NOMO-1 treated with dmso at 0.1 percent for 144 hours (cell line): ENCODE measurements at regions not wholly inside any gene's neighbourhood (a gene's known extent, or its start where the extent isn't known, plus 50 kb on each side); places are given as distances from the start of the nearest gene placed in this dataset.
"Not testable (repeated sequence)": the region's sequence is repeated elsewhere in the genome, so short reads cannot be mapped to it uniquely, and the experiment has no call there.

Source experiments
- DNase-seq: peaks from one replicate; lab custom pipeline; 2025; ENCODE audit not compliant: unreplicated experiment; lab: John Stamatoyannopoulos, UW

DNA sequence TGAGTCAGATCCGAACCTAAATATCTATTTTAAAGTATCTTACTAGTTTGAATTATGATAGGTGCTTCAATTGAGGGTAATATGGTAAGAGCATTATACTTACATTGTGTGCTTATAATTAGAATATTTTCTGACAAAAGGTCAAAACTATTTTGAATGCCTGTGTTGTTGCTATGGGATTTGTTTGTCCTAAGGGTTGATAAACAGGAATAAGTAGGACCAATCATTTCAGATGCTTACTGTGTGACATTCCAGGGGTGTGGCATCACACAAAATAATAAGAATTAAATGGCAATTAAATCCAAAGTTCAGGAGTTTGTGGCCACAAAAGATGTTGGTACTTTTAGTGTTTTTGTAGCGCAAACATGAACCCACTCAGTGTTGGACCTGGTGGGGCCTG is 256.2 kb upstream of the DDHD1 start:
- no peak for DNase-seq

DNA sequence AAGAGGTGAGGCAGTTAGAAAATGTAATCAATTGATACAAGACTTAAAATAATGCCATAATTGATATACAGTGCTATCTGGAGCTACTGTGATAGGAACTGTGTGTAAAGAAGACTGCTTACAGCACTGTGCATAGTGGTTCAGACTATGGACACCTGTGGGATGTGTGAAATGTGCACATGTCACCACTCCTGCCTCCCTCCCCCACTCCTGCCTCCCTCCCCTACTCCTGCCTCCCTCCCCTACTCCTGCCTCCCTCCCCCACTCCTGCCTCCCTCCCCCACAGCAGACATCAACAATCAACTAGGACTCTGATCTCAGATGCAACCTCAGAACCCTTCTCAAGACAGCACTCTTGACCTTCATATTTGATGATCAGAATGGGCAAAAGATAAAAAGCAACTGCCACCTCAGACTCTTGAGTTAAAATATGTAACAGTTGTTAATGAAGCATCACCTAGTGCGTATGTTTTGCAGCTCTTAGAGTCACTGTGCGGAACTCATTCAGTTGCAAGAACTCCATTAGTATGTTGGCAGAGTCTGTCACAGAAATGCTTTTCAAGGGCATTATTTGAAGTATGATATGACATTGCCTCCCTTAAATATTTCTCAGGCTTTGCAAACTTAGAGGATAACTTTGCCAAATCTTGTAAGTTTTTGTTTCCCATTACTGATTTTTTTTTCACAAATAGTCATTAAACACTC is 255.2 kb upstream of the DDHD1 start:
- no peak for DNase-seq

DNA sequence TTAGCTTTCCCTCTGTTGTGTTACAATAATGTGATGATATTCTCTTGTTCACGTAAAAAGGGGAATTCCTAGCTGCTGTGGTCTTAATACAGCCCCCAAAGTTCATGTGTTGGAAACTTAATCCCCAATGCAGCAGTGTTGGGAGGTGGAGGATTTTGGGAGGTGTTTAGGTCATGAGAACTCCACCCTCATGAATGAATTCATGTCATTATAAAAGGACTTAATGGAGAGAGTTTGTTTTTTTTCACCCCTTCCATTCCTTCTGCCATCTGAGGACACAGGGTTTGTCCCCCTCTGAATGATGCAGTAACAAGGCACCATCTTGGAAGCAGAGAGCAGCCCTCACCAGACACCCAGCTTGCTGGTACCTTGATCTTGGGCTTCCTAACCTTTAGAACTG is 253.4 kb upstream of the DDHD1 start:
- no peak for DNase-seq

DNA sequence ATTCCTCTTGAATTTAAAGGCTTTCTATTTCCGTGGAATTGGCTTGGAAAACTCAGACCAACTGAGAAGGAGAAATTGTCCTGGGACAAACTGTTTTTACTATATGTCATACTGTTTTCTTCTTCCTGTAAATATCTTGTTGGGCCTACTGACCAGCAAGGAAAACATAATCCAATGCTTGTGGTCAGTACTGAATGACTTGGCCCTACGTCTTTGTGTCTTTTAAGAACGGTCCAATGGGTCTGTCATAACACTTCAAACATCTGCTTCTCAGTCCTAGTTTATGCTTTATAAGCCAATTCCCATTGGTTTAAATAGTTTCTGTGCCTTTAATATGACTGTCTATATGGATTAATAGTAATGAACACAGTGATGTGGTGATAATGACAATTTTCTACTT is 248.5 kb upstream of the DDHD1 start:
- no peak for DNase-seq

DNA sequence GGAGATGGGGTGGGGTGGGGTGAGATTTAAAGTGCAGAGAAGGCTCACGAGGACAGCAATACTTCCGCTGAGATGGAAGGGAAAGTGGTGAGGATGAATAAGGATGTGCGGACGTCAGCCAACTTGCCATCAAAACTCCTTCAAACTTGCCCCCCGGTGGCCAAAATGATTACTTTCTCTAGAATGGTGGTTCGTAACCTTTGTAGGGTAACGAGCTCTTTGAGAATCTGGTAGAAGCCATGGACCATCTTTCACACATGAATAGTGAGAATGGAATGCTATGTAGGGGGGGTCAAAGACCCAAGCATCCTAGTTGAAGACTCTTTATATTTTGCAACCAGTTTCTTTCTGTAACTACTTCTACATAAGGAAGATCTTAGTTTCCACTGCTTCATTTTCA is 245.9 kb upstream of the DDHD1 start:
- DNase-seq, result no peak

DNA sequence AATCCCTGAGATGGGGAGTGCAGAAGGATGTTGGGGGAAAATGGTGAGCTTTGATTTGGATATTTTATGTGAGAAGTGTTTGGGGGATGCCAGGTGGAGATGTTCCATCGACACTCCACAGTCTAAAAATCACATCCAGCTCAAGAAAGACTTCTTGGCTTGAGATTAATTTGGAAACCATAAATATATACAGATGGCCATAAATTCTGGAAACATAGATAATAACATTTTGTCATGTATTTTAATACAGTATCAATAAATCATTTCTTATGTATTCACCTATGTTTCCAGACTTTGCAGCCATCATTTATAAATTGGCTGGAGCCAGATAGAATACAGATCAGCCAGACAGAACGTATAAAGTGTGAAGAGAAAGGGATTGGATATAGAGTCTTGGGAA is 245.5 kb upstream of the DDHD1 start:
- DNase-seq, result no peak

DNA sequence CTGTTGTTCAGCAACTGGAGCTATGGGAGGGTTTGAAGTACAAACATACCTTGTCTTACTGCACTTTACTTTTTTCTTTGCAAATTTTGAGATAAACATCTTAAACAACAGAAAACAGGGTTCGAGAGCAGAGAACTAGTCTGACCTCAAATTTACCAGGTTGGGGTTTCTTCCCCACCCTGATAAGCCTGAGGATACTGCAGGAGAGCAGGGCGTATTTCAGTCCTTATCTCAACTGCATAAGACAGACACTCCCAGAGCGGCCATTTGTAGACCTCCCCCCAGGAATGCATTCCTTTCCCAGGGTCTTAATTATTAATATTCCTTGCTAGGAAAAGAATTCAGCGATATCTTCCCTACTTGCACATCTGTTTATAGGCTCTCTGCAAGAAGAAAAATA is 242.1 kb upstream of the DDHD1 start:
- DNase-seq, result not testable (repeated sequence)

DNA sequence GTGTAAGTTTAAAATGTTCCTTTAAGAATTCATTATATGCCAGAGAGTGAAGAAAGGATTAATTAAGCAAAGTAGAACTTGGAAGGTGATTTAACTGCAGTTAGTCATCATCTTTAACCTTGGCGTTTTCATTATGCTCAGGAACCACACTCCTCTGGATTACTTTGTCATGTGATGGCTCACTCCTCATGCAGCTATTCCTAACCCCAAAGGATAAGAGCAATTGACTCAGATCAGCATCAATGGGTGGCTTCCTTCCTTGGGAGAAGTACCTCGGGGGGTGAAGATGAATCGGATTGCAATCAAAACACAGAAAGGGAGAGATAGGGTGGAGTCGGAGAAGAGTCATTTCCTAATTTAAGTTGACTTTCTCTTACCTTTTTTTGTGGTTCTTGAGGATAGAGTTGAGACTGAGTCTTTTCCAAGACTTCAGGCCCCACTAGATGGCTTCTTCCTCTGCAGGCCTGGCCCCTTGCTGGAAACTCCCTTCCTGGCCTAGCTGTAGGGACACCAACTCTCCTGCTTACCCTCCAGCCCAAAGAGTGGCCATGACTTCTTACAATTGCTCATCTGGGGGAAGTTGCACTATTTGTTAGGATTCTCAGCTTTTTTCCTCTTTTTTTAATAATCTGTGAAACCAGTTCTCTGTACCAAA is 238.6 kb upstream of the DDHD1 start:
- no peak for DNase-seq

DNA sequence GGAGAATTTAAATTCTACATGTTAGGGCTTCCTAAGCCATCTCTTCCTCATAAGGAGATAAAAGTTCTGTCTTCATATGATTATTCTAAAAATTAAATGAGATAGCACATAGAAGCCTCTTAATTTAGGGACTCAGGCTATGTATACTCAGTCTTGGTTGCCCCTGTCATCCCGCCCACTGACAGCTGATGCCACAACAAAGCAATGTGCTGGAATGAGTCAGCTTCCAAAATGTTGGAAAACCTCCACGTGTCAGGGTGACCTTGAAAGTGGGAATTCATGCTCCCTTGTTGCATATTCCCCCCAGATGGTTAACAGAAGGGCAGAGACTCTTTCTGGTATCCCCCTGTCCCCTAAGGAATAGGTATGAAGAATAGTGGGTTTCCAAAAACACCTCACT is 238.0 kb upstream of the DDHD1 start:
- DNase-seq, result no peak

DNA sequence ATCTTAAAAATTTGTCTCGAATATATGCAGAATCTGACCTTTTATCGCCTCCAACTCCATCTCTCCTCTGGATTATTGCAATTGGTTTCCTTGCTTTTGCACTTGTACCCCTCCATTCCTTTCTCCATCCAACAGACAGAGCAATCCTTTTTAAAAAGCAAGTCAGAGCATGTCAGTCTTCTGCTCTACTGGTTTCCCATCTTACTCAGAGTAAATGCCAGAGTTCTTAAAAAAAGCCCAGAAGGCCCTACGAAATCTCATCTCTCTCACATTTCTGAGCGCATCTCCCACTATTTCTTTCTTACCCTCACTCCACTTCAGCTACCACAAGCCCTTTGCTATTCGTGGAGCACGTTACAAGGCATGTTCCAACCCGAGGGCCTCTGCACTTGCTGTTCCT is 236.9 kb upstream of the DDHD1 start:
- DNase-seq, result no peak

DNA sequence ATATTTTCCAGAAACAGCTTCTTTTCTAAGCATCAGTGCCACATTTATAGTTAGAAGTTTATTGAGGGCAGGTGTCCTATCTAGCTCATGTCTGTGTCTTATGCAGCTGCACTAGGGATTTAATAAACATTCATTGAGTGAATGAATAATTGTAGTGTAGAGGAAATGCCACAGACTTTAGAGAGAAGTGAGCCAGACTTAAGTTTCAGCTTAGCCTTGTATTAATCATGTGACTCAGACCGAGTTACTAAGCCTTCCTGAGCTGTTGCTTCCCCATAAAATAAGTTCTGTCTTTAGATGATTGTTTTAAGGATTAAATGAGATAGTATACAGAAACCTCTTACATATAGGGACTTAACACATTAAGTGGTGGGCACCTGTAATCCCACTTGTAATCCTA is 236.1 kb upstream of the DDHD1 start:
- no peak for DNase-seq

DNA sequence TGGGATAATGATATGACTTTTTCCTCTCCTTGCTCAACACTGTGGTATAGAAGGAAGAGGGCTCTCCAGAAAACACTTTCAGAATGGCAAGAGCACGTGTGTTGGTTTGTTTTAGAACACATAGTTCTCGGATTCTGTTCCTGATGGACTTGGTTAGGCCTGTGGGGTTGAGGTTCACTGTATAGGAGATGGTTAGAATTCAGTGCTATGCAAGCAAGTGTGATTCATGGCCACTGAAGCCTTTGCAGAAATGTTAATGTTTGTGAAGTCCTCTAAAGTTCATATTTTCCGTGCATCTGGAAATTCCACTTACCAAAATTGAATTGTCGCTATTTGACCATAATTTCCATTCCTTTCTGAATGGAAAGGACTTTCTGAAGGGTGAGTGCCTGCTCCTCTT is 233.2 kb upstream of the DDHD1 start:
- no peak for DNase-seq

DNA sequence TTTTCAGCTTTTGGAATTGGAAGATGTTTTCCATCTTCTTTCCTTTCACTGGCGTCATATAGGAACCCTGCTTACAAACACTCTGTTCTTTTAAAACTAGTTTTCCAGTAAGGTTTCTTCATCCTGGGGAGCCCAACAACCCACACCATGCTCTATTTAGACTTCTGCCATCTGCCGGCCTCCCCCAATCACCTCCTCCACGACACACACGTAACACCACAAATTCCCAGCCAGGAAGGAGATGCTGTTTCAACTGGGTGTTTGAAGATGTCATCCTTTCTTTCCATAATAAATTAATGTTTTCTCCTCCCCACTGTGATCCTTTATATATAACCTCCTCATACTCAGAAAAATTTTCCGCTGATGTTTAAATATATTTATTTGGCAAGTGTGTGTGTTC is 231.4 kb upstream of the DDHD1 start:
- DNase-seq, result no peak

DNA sequence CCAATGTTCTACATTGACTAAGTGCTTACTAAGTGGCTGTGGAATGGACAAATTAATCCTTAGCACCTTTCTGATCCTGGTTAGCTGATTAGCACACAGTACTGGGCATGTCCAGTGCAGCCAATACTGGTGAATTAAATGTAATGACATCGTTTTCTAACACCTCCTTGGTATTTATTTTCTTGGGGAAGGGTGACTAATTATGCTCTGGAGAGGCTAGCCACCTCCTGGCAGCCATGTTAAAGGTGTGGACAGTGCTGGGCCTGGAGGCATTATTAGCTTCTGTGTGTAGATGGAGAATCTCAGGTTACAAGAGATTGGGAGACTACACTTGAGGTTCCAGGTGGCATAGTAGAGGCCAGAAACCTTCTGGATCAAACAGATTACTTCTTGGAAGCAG is 230.9 kb upstream of the DDHD1 start:
- no peak for DNase-seq

DNA sequence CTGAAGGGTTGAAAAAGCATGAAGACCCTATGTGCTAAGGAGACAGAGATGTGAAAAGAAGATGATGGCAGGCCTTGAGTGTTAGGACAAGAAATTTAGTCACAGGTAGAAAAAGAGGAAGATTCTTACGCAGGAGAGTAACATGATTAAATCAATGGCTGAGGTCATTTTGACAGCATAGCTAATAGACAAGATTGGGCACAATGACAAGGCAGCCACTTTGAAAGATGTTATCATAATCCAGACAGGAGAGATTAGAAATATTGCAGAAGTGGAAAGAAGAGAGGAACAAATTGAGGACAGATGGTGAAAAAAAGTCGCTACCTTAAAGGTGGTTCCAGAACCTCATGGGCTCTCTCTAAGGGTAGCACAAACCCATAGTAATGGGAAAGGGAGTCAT is 228.8 kb upstream of the DDHD1 start:
- DNase-seq, result no peak

DNA sequence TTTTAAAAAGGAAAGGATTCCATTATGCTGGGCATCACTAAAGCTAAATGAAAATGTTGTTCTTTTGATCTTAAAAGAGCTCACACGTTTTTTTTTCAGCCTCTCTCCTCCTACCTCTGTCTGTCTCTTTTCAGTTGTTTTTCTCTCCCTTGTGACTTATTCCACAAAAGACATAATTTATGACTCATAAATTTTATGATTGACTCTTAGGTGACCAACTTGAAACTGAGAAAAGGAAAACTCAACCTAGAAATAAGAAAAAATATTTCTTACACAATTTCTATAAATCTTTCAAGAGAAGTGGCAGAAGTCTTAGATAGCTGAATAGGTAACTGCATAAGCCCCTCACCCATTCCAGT is 227.7 kb upstream of the DDHD1 start:
- DNase-seq, result no peak

DNA sequence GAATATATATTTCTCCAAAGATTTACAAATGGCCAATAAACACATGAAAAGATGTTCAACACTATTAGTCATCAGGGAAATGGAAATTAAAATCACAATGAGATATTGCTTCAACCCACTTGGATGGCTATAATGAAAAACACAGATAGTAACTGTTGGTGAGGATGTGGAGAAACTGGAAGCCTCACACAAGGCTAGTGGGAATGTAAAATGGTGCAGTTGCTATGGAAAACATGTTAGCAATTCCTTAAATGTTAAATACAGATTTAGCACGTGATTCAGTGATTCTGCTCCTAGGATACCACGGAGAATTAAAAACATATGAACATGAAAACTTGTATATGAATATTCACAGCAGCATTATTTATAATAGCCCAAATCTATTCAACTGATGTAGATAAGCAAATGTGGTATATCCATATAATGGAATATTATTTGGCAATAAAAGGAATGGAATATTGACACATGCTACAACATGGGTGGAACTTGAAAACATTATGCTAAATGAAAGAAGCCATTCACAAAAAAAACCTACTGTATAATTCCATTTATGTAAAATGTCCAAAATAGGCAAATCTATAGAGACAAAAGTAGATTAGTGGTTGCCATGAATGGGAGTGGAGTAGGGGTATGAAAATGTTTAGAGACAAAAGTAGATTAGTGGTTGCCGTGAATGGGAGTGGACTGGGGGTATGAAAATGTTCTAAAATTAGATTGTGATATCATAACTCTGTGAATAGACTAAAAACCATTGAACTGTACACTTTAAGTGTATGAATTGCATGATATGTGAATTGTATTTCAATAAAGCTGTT is 227.1 kb upstream of the DDHD1 start:
- no peak for DNase-seq

DNA sequence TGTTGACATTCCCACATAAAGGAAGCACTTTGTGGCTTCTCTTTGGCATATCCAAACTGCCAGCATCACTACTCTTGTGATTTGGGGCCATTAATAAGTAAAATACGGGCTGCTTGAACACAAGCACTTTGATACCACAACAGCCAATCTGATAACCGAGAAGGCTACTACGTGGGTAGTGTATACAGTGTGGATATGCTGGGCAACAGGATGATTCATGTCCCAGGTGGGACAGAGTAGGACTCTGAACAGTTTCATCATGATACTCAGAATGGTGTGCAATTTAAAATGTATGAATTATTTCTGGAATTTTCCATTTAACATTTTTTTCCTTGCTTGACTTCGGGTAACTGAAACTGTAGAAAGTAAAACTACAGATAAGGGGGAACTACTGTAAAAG is 225.0 kb upstream of the DDHD1 start:
- no peak for DNase-seq

DNA sequence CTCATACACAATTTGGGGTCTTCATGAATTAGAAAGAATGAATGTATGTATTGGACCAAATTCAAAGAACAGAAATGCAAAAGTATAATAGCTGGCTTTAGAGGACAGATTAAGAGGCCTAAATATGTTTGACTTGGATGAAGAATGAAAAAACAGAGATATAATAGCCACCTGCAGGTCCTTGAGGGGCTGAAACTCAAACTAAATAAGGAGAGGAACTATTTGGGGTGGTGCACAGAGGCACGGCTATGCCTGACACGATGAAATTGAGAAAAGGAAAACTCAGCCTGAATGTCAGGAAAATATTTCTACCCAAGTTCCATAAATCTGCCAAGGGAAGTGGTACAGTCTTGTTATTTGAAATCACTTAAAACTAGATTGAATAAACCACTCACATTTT is 222.9 kb upstream of the DDHD1 start:
- no peak for DNase-seq

DNA sequence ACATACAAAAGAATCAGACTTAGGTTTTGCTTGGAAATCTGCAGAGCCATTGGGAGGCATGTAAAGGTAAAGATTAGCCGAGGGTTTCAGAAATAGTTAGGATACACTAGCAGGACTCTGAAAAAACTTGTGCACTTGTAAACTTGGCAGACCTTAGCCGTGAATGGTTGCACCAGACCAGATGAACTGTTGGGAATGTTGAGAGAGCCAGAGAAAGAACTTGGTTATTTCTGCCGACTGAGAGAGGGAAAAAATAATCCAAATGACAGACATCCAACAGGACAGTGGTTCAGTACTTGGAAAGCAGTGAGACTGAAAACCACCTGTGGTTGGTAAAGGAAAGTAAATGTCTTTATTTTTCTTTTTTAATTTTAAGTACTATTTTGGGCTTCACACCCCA is 222.5 kb upstream of the DDHD1 start:
- DNase-seq, result no peak

DNA sequence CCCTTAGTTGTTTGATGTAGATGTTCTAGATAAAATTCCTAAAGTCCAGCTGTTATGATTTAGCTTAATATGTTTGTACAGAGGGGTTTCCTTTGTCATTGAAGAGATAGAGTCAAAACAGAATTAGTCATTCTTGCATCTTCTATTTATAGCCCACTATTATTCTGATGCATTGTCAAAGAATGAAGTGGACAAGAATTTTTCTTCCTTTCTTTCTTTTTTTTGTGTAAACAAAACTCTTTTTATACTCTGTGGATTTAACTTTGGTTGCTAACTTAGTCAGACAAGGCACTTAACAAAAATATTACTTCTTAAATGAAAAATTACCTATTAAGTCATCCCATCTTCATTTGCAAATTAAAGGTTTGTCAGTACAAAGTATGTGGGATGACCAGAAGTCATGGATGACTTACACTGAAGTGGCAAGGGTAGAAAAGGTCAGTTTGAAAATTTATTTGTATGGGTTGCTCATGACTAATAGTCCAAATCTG is 215.6 kb upstream of the DDHD1 start:
- DNase-seq, result no peak

DNA sequence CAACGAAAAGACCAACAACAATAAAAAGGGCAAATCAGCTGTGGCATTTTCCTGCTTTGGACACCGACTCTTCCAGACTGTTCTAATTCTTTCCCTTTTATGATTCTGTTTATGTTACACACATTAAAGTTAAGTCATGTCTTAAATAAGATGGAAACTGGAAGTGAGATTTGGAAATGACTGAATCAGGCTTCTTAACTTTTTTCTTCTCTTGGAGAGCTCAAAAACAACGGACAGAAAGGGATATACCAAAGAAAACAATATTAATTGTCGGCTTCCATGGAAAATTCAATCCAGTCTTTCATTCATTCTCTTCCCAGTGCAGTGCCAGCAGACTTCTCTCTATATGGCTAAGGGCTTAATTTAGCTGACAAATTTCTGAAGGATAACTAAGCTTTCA is 214.9 kb upstream of the DDHD1 start:
- no peak for DNase-seq
